ENCODE measurements at regions not wholly inside any gene's neighbourhood (a gene's known extent, or its start where the extent isn't known, plus 50 kb on each side); places are given as distances from the start of the nearest gene placed in this dataset.
A peak's percentile ranks its signal among the peaks of the same experiment; 100 is the strongest.

DNA sequence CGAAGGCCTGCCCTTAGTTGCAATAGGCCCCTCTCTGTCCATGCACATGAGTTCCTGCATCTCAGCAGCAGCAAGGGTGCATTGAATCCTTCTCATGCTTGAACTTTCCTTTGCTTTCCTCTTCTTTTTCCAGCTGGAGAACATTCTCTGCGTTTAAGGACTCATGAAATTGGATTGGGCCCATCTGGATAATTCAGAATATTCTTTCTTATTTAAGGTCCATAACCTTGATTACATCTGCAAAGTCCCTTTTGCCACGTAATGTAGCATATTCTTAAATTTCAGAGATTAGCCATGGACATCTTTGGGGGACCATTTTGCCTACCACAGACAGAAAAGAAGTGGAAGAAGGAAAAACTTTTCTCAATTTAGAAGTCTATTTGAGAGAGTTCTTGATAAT is 159.7 kb upstream of the C21orf91 start:
- no peak for DNase-seq

DNA sequence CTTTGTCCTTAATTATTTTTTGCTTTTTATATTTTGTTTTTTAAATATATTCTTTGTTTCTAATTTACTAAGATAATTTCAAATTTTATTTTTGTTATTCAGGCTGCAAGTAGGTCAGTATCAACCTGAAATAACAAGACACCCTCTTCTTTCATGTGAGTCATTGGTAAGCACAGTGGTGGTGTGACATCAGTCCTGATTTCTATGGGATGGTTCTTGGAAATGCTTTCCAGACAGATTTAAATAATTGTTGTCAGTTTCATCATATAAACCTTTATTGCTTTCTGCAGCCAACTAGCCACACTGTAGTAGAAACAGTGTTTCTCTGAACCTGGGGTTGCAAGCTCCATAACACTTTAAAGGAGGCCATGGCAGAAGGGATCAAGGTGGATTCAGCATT is 157.5 kb upstream of the C21orf91 start:
- no peak for DNase-seq

DNA sequence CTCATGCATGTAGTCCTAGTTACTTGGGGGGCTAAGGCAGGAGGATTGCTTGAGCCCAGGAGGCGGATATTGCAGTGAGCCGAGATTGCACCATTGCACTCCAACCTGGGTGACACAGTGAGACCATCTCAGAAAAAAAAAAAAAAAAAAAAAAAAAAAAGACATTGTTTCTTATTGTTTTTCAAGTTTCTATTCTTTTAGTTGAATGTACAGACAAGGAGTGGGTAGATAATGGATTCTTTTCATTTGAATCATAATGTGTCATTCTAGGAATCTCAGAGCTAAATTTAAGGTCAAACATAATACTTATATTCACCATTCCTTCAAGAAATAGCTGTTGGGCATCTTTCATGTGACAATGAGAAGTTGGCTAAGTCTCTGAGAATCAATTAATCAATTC is 157.0 kb upstream of the C21orf91 start:
- no peak for DNase-seq

DNA sequence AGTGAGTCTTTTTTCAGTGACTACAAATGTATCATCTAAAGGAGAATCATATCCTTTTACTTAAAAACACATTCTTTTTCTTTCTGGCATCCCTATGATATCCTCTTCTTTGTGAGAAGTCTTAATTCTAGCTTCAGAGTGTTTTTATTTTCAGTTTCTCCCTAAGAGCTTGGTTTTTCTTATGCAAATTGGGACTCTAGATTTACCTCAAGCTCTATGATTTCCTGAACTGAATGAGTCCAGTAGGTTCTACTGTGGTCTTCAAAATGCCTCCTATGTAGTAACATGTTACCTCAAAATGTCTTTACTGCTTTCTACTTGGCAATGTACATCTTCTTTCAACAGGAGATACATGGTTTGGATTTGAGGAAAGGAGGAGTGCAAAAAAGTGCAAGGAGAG is 148.2 kb upstream of the C21orf91 start:
- DNase-seq = no peak

DNA sequence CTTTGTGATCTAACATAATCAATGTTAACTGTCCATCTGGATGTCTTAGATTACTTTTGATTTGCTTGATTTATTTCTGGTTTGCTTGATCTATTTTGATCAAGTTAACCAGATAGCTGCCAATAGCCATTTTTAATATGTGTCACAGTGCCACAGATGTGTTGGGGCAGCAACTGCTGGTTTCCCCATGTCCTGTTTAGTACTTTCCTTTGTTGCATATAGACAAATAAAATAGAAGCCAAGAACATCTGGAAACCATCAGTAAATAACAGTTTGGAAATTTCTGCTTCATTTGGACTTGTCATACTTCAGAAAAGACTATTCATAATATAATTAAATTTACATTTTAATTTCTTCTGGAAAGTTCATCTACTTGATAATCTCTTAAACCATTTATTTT is 145.6 kb upstream of the C21orf91 start:
- DNase-seq = no peak

DNA sequence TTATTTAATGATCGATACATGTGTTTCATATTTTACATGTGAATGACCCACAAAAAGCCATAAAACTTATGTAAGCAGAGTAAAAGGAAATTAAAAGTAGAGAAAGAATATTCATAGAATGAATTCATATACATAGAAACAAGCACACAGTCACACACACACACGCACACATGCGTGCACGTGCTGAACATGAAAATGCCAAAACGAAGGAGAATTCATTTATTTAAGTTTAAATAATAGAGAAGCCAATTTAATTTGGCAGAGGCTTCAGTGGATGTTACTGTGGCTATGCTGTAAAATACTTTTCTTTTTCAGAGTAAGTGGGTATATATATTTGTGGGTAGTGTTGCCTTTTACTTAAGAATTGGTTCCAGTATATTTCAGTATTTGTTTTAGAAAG is 145.0 kb upstream of the C21orf91 start:
- DNase-seq = no peak

DNA sequence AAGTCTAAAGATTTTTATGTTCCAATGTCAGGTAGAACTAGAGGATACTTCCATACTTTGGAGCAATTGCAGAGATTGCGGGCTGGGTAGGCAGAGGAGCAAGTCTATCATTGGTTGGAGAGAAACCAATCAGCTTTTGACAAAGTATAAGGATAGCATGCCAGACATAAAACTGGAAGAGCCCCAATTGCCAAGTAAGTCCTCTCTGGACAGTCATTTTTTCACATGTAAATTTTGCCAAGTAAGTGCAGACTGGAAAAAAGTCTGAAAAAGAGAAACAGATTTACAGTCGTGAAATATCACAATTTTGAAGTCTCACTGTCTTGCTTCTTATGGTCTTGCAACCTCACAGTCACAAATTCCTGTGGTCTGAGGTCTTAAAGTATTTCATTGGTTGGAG is 131.4 kb upstream of the C21orf91 start:
- DNase-seq = no peak

DNA sequence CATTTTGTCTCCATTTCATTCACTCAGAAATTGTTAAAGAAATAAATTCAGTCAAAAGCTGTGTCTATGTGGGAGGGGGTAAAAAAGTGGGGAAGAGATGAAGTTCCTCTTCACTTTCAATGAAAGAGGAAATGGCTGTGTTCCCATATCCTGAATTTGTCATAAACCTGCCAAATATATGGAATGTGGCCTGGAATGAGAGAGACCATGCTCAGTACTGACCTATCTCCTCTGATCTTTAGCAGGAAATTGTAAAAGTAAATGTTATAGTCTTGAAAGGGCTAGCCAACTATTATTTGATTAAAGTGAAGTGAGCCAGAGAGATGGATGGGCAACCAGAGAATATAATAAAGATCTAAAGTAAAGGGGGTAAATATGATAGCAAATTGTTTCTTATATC is 130.3 kb upstream of the C21orf91 start:
- no peak for DNase-seq

DNA sequence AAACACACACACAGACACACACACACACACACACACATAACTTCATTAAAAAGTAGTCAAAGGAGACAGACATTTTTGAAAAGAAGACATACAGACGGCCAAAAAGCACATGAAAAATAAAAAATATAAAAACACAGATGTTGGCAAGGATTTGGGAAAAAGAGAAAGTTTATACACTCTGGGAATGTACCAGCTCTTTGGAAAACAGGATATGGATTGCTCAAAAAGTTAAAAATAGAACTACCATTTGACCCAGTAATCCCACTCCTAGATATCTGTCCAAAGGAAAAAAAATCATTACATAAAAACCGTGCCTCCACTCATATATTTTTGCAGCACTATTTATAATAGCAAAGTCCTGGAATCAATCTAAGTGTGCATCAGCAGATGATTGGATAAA is 128.4 kb upstream of the C21orf91 start:
- no peak for DNase-seq

DNA sequence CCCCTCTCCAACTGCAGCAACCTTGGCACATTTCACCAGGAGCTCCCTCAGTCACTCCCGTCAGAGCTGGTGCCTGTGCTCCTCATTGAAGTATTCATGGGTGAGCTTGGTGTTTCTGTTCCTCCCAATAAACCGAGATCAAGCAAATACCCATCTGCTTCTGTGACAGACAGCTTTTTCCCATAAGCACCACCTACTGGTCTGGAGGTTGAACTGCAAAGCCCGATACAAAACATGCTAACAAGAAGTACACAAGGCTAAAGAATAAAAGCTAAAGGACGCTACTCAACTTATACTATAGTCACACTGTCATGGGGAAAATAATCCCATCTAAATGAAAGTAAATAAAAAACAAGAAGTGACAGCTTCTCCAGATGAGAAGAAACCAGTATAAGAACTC is 111.9 kb upstream of the C21orf91 start:
- DNase-seq = peak; percentile 14

DNA sequence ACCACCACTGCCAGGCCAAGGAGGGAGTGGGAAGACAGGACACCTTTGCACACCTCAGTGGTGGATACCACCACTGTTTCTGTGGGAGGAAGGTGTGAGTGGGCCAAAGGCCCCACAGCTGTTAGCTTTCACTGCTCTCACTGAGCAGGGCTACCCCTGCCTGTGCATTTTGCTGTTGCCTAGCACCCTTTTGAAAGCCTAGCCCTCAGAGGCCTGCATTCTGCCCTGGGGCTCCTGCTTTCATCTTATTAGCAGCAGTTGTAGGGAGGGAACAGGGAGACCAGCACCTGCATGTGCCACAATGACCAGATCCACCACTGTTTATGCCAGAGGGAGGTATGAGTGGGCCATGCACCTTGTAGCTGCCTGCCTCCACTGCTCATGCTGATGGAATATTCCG is 110.9 kb upstream of the C21orf91 start:
- no peak for DNase-seq

DNA sequence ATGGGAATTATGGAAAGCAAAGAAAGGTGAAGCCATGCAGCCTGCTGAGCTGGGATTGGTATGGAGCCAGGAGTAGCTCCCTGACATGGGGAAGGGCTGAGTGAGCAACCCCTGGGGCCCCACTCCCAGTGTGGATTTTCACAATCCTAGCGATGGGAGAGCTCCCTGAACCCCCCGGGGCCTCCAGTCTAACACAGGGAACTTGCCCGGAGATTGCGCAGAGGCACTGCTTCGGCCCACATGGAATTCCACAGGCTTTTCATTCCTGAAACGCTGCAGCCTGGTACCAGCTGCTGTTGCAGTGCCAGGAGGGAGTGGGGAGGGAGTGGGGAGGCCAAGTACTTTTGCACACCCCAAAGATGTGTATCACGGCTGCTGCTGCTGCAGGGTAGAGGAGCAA is 110.4 kb upstream of the C21orf91 start:
- DNase-seq = no peak

DNA sequence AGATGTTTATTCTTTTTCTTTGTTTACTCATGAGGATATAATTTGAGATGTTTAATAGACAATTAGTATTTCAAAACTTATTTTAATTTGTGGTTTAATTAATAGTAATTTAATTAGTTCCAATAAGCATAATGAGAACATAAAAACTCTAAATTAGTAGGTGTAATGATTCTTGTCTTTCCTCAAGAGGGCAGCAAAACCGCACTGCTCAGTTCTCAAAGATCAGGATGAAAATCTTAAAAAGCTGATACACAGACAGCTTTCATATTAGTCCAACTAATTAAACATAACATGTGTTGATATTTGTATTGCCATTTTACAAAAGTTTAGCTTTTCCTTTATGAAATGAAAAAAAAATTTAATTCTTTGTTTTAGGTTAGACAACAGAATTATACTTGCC is 106.7 kb upstream of the C21orf91 start:
- DNase-seq = peak; percentile 65

DNA sequence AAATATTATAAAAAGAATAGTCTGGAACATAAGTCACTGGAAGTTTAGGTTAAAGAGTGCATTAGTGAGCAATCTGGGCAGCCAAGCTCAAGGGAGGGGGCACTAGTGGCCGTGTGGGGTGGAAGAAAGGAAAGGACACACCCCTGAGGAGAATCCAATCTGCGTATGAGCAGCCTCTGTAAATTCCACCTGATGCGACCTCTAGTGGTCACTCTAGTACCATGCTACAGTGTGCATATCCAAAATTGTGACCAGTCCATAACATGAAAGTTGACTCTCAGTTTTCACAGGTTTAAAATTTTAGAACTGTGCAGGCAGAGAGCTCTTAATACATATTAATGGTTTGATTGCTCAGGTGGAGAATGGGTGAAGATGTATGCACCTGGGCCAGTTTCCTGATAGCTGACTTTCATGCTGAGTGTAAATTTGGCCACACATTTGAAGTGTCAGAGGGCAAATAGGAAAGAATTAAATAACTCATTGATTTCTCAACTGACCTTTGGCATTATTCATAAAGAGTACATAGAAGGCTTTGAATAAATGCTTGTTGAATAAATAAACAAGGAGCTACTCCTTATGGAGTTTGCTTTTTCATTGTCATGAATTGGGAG is 105.9 kb upstream of the C21orf91 start:
- DNase-seq = peak; percentile 76

DNA sequence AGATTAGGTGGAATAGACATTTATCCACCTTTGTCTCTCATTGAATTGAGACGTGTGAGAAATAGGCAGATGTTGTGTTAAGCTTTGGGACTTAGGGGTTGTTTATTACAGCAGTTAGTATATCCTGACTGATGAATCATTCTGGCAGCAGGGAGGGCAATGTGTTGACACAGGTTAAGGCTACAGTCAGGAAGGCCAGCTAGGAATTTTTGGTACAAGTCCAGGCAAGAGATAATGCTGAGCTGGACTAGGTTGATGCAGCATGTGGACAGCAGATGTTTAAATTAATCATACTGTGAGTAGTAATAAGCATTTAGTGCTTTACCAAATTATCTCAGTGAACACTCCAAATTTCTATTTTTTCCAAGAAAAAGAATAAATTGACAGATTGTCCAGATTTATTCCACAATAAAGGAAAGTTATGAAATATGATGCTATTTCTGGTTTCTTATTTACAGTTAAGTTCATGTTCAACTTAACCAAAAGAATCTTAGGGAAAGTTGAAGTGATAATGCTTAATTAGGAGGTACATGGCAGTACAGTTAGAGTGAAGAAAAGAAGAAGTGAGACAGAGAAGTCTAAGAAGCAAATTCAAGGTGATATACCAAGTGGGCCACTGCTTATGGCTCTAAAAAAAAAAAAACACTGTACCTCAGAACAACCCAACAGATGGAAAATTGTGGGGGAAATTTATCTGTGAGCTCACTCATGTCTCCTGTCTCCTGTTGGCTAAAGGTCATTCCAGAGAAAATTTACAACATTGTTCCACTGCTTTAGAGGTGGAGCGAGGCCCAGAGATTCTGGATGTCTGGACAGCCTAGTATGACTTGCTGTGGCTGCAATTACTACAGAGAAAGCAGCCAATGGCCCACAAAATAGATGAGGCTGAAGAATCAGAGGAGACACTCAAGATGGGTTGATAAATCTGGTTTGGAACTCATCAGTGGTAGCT is 102.7 kb upstream of the C21orf91 start:
- no peak for DNase-seq

DNA sequence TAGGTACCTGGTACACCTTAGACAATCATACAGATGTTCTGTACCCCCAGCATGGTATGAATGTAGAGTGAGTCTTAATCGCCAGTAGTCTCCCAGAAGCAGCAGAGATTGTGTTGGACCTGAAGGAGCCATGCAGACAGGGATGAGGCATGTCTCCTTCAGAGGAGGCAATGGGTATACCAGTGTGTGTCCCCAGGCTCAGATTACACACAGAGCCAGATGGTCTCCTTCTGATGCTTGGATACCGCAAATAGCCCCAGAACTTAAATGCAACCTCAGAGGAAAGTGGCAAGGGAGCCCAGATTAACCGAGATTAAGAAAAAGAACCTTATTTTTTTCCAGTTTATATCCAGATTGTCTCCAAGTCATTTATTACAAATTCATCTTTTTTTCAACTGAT is 96.8 kb upstream of the C21orf91 start:
- no peak for DNase-seq

DNA sequence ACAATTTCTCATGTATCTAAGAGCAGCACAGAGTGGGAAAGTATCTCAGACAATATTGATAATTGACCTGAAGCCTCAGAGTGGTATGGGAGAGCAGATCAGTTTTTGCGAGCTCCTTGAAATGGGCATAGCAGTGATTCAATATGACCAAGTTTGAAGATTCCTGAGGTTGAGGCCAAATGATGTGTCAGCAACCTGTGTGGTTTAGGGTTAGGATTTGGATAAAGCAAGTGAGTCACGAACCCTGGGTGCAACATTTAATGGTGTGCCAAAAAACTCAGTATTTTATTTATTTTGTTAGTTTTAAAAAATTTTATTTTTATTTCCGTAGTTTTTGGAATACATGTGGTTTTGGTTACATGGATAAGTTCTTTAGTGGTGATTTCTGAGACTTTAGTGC is 92.5 kb upstream of the C21orf91 start:
- DNase-seq = no peak

DNA sequence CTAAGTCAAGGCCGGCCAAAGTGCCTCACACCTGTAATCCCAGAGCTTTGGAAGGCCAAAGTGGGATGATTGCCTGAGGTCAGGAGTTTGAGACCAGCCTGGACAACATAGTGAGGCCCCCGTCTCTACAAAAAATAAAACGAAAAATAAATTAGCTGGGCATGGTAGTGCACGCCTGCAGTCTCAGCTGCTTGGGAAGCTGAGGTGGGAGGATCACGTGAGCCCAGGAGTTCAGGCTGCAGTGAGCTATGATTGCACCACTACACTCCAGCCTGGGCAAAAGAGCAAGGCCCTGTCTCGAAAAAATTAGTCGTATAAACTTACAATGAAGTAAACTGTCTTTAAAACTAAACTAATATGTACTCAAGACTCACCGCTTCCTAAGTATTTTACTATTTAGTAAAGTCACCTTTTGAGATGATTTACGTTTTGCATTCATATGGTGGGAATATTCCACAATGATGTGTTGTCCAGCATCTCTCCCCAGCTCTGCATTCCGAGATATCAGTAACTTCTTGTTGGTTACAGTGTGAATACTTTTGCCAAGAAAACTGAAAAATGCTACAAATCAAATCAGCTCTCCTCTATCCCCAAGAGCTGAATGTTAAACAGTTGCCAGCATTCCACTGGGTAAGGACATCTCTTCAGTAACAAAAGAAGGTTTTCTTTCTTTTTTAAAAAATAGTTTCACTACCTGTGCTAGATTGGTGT is 84.9 kb upstream of the C21orf91 start:
- no peak for DNase-seq

DNA sequence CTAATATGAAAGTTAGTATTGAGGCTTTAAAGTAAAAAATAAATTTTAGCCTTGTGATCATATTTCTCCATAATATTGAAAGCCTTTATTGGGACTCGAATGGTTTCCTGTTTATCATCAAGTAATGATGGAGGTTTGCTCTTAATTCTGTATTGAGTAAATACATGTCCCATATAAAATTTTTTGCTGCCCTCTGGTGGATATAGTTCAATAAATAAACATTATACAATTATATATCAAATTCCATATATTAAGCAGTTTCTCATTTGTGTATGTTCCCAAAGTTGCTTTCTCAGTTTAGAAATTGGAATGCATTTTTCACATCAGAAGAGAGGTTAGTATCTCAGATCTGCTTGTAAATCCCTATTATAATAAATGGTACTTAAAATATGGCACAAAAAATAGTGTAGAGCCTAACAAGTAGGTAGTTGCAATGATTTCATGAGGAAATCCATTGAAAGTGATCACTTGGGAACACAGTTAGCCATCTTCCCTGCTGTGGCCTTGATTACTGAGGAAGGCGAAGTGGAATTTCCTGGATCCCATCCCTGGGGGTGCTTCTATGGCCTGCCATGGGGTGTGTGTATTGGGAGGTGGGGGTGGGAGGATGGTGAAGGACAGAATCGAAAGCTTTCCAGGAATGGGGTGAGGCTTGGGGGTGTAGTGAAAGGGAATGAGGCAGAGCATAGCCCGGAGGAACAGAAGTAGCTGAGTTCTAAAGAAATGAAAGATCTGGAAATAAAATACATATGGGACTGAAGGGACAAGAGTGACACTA is 84.1 kb upstream of the C21orf91 start:
- DNase-seq = peak; percentile 66

DNA sequence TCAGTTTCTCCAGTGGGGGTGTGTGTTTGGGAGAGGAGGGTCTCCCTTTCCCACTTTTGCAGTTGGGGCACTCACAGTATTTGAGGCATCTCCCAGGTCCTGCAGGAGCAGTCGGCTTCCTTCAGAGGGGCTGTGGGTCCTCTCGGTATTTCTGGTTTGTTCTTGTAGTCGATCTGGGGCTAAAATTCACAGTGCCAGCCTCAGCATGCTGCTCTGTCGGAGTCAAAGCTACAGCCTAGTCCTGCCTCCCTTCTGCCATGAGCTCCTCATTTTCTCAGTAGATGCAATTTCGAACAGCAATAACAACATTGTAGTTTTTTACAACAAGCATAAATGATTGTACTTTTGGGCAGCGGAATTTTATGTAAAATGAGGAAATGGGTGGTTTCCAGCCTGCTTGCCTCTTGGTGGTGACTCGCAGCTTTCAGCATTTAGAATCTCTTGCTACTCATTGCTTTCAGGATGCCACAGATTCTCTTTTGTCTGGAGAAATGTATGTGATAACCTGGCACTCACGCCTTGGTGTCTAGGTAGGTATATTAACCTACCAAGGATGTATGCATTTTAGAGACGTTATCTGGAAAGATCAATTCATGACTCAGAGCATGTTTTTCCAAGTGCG is 82.4 kb upstream of the C21orf91 start:
- DNase-seq = no peak

DNA sequence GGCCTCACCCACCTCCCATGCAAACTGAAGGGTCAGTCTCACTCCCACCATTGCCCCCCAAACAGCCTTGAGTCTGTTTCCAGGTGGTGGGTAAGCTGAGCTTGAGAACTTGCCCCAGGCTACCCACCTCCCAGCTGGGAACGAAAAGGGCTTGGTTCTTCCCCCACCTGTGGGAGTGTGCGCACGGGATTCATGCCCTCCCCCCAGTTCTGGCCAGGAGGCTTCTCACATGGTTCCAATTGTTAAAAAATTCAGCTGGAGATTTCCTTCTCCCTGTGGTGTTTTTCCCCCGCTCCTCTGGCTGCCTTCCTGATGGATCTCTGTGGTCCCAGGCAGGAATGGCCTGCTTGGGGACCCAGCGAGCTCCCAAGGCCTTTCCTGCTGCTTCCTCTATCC is 81.8 kb upstream of the C21orf91 start:
- DNase-seq = no peak

DNA sequence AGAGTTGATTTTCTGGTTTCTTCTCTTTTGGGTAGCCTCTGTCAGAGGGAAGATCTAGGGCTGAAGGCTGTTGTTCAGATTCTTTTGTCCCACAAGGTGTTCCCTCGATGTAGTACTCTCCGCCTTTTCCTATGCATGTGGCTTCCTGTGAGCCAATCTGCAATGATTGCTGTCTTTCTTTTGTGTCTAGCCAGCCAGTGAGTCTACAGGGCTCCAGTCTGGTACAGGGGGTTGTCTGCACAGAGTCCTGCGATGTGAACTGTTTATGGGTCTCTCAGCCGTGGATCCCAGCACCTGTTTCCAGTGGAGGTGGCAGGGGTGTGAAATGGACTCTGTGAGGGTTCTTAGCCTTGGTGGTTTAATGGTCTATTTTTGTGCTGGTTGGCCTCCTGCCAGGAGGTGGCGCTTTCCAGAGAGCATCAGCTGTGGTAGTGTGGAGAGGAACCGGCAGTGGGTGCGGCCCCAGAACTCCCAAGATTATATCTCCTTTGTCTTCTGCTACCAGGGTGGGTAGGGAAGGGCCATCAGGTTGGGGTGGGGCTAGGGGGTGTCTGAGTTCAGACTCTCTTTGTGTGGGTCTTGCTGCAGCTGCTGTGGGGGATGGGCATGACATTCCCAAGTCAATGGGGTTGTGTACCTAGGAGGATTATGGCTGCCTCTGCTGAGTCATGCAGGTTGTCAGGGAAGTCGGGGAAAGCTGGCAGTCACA is 81.3 kb upstream of the C21orf91 start:
- DNase-seq = peak; percentile 20

Measured in hematopoietic multipotent progenitor cell treated with erythropoietin and hydrocortisone succinate and interleukin-3 and kit ligand, for 8 days (in vitro differentiated cells).